HG03378 (cell line): ENCODE measurements at regions not wholly inside any gene's neighbourhood (a gene's known extent, or its start where the extent isn't known, plus 50 kb on each side); places are given as distances from the start of the nearest gene placed in this dataset.

ENCODE experiments used
- ATAC-seq: cut with Tn5 transposase; IDR thresholded peaks from one replicate; pipeline ENCODE4 v1.9.1; 2021; ENCODE audit warnings: mild to moderate bottlenecking, moderate library complexity; ENCODE audit not compliant: unreplicated experiment

GRCh38 chr2:160909781-160910242 is 250.4 kb upstream of the TANK start:
- ATAC-seq = no peak

- no peak for ATAC-seq
Observed at GRCh38 chr2:160910681-160911080, 249.5 kb upstream of the TANK start.

GRCh38 chr2:160911258-160911657 is 249.0 kb upstream of the TANK start:
- ATAC-seq = no peak

- no peak for ATAC-seq
Observed at GRCh38 chr2:160912276-160912675, 248.0 kb upstream of the TANK start.

- no peak for ATAC-seq
Observed at GRCh38 chr2:160913323-160913722, 246.9 kb upstream of the TANK start.

- no peak for ATAC-seq
Observed at GRCh38 chr2:160914217-160914616, 246.0 kb upstream of the TANK start.

GRCh38 chr2:160916300-160916699 is 243.9 kb upstream of the TANK start:
- ATAC-seq = no peak

GRCh38 chr2:160917850-160918249 is 242.4 kb upstream of the TANK start:
- ATAC-seq = no peak

- no peak for ATAC-seq
Observed at GRCh38 chr2:160918258-160918657, 242.0 kb upstream of the TANK start.

- no peak for ATAC-seq
Observed at GRCh38 chr2:160918906-160919503, 241.2 kb upstream of the TANK start.

- ATAC-seq = no peak
Observed at GRCh38 chr2:160920061-160920460, 240.2 kb upstream of the TANK start.

GRCh38 chr2:160920791-160921303 is 239.4 kb upstream of the TANK start:
- no peak for ATAC-seq

GRCh38 chr2:160921386-160921964 is 238.8 kb upstream of the TANK start:
- no peak for ATAC-seq

- no peak for ATAC-seq
Observed at GRCh38 chr2:160924936-160925353, 235.3 kb upstream of the TANK start.

- ATAC-seq = no peak
Observed at GRCh38 chr2:160925956-160926355, 234.3 kb upstream of the TANK start.

GRCh38 chr2:160927324-160927723 is 232.9 kb upstream of the TANK start:
- no peak for ATAC-seq

GRCh38 chr2:160928854-160929301 is 231.3 kb upstream of the TANK start:
- no peak for ATAC-seq

- no peak for ATAC-seq
Observed at GRCh38 chr2:160931531-160931930, 228.7 kb upstream of the TANK start.

- no peak for ATAC-seq
Observed at GRCh38 chr2:160932960-160933359, 227.3 kb upstream of the TANK start.

GRCh38 chr2:160934263-160934662 is 226.0 kb upstream of the TANK start:
- ATAC-seq = no peak

GRCh38 chr2:160934991-160935390 is 225.2 kb upstream of the TANK start:
- no peak for ATAC-seq

- no peak for ATAC-seq
Observed at GRCh38 chr2:160936044-160936806, 224.0 kb upstream of the TANK start.
